CD4-positive, alpha-beta T cell (primary cell): ENCODE measurements at regions not wholly inside any gene's neighbourhood (a gene's known extent, or its start where the extent isn't known, plus 50 kb on each side); places are given as distances from the start of the nearest gene placed in this dataset.
"Not testable (repeated sequence)": the region's sequence is repeated elsewhere in the genome, so short reads cannot be mapped to it uniquely, and the experiment has no call there.

Source experiments
- ATAC-seq: fragments of 200-7000 bp; cut with Tn5 transposase; one replicate; pipeline ENCODE4 v1.10.0; 2022; ENCODE audit warnings: mild to moderate bottlenecking; ENCODE audit not compliant: poor library complexity
- CTCF ChIA-PET: fragments of 350-600 bp; sonication (Branson Sonifier 250); formaldehyde crosslinking; loops from one replicate; lab custom pipeline; 2021; ENCODE audit warnings: antibody characterized with exemption, inconsistent platforms; lab: Charles Lee
- POLR2A ChIA-PET: fragments of 350-600 bp; sonication (Branson Sonifier 250); formaldehyde crosslinking; loops from one replicate; lab custom pipeline; 2021; ENCODE audit warnings: antibody characterized with exemption, inconsistent platforms; lab: Charles Lee
- DNase-seq, 14 experiments: peaks; one replicate each; pipeline ENCODE4 v3.0.0-alpha.2; 2013 to 2020; ENCODE audit warnings: mixed read lengths in 2 of 14
- H3K27ac ChIP-seq, 2 donors: one replicate each; pipeline versions ENCODE4 v1.5.1 to v1.7.0; 2013; ENCODE audit warnings: low read length in 2 of 2, low read depth in 1 of 2, mild to moderate bottlenecking in 1 of 2
- H3K27me3 ChIP-seq, 2 experiments: 1 replicate in 1 of 2; 2 replicates in 1 of 2; pipeline versions ENCODE4 v1.6.1 to v1.7.0; 2013; ENCODE audit warnings: low read length in 2 of 2, control low read depth in 1 of 2, mild to moderate bottlenecking in 1 of 2, moderate library complexity in 1 of 2; ENCODE audit not compliant: insufficient read depth in 2 of 2, control insufficient read depth in 1 of 2
- H3K36me3 ChIP-seq: one replicate; pipeline ENCODE4 v1.6.1; 2013; ENCODE audit warnings: low read length, control low read depth; ENCODE audit not compliant: insufficient read depth
- H3K4me1 ChIP-seq: one replicate; pipeline ENCODE4 v1.6.1; 2013; ENCODE audit warnings: low read length, control low read depth; ENCODE audit not compliant: insufficient read depth
- H3K4me3 ChIP-seq: one replicate; pipeline ENCODE4 v1.5.1; 2013; ENCODE audit warnings: mild to moderate bottlenecking, low read length, moderate library complexity
- H3K9me3 ChIP-seq, 2 experiments: 1 replicate in 1 of 2; 2 replicates in 1 of 2; pipeline versions ENCODE4 v1.6.1 to v1.7.0; 2013; ENCODE audit warnings: low read length in 2 of 2, mild to moderate bottlenecking in 2 of 2, control low read depth in 1 of 2, moderate library complexity in 1 of 2; ENCODE audit not compliant: control insufficient read depth in 1 of 2, insufficient read depth in 1 of 2
- H3K27ac Mint-ChIP-seq: one replicate; pipeline ENCODE4 v1.8.0; 2020; ENCODE audit warnings: mixed read lengths
- H3K27me3 Mint-ChIP-seq: one replicate; pipeline ENCODE4 v1.8.0; 2021; ENCODE audit warnings: mixed read lengths
- H3K36me3 Mint-ChIP-seq: one replicate; pipeline ENCODE4 v1.8.0; 2021; ENCODE audit warnings: low read depth, mixed read lengths
- H3K4me1 Mint-ChIP-seq: one replicate; pipeline ENCODE4 v1.8.0; 2021; ENCODE audit warnings: low read depth, mixed read lengths
- H3K4me3 Mint-ChIP-seq: one replicate; pipeline ENCODE4 v1.8.0; 2020; ENCODE audit warnings: mild to moderate bottlenecking, mixed read lengths
- H3K9me3 Mint-ChIP-seq: one replicate; pipeline ENCODE4 v1.8.0; 2020; ENCODE audit warnings: mixed read lengths
- CTCF ChIP-seq: fragments of 200-600 bp; IDR thresholded peaks from one replicate; pipeline ENCODE4 v1.8.0; 2022; ENCODE audit warnings: antibody characterized with exemption, mild to moderate bottlenecking
- intact Hi-C, 2 experiments: fragments of 100-400 bp; cut with DNase I in 1 of 2; cut with micrococcal nuclease in 1 of 2; formaldehyde crosslinking; loops; one replicate each; pipeline versions ENCODE4 v1.15.1 to v1.9.0; 2023 to 2025; cut with DNase I, micrococcal nuclease

- Histone ChIP-seq H3K9me3 (no peaks in the 10 kb centered on the region), H3K36me3 (no peaks in the 10 kb centered on the region), H3K4me1 (no peaks in the 10 kb centered on the region), H3K27ac (no peak overlapping the region), H3K4me3 (no peak overlapping the region), H3K27me3 (no peaks in the 10 kb centered on the region)
- ATAC-seq, result no peak
- ChIA-PET CTCF (no interaction called here), POLR2A (no interaction called here)
- DNase-seq, result no peak
- intact Hi-C loops, result no loop called here
- no peak for TF ChIP-seq CTCF
- H3K27me3 Mint-ChIP-seq, result no peaks in the 10 kb centered on the region
- no peaks in the 10 kb centered on the region for H3K36me3 Mint-ChIP-seq
- H3K4me3 Mint-ChIP-seq, result no peak overlapping the region
- H3K9me3 Mint-ChIP-seq, result no peaks in the 10 kb centered on the region
- H3K27ac Mint-ChIP-seq, result no peak overlapping the region
- H3K4me1 Mint-ChIP-seq, result no peaks in the 10 kb centered on the region
These were observed 177.1 kb upstream of the SULF2 start for GRCh38 chr20:47962286-47962963.

- no peaks in the 10 kb centered on the region for H3K9me3 ChIP-seq
- H3K27ac ChIP-seq, result no peak overlapping the region
- H3K36me3 Mint-ChIP-seq, result no peaks in the 10 kb centered on the region
- no peak overlapping the region for H3K27ac Mint-ChIP-seq
- intact Hi-C loops, result no loop called here
- no peaks in the 10 kb centered on the region for H3K27me3 Mint-ChIP-seq
- POLR2A ChIA-PET, result no interaction called here
- H3K27me3 ChIP-seq, result no peaks in the 10 kb centered on the region
- ATAC-seq (no peak), DNase-seq (no peak)
- no peaks in the 10 kb centered on the region for H3K9me3 Mint-ChIP-seq
- no peak overlapping the region for H3K4me3 ChIP-seq
- no peaks in the 10 kb centered on the region for H3K36me3 ChIP-seq
- CTCF ChIA-PET, result no interaction called here
- TF ChIP-seq CTCF, result no peak
- no peaks in the 10 kb centered on the region for H3K4me1 Mint-ChIP-seq
- H3K4me3 Mint-ChIP-seq, result no peak overlapping the region
- H3K4me1 ChIP-seq, result no peaks in the 10 kb centered on the region
These were observed 175.7 kb upstream of the SULF2 start for GRCh38 chr20:47960769-47961541.

- no peaks in the 10 kb centered on the region for H3K27me3 Mint-ChIP-seq
- no peaks in the 10 kb centered on the region for H3K36me3 Mint-ChIP-seq
- no peak for DNase-seq
- Histone ChIP-seq H3K4me3 (no peak overlapping the region), H3K9me3 (no peaks in the 10 kb centered on the region), H3K36me3 (no peaks in the 10 kb centered on the region), H3K4me1 (no peaks in the 10 kb centered on the region), H3K27ac (no peak overlapping the region), H3K27me3 (no peaks in the 10 kb centered on the region)
- no peak overlapping the region for H3K27ac Mint-ChIP-seq
- H3K4me1 Mint-ChIP-seq, result no peaks in the 10 kb centered on the region
- no peak for TF ChIP-seq CTCF
- H3K9me3 Mint-ChIP-seq, result no peaks in the 10 kb centered on the region
- POLR2A ChIA-PET, result no interaction called here
- CTCF ChIA-PET, result no interaction called here
- no peak for ATAC-seq
- H3K4me3 Mint-ChIP-seq, result no peak overlapping the region
- intact Hi-C loops, result no loop called here
These were observed 175.0 kb upstream of the SULF2 start for GRCh38 chr20:47960277-47960676.

- H3K27me3 Mint-ChIP-seq, H3K36me3 Mint-ChIP-seq, ATAC-seq, H3K9me3 ChIP-seq, H3K4me1 ChIP-seq, H3K9me3 Mint-ChIP-seq, H3K4me3 Mint-ChIP-seq, H3K27ac Mint-ChIP-seq, H3K36me3 ChIP-seq, intact Hi-C loops, H3K27ac ChIP-seq, H3K4me3 ChIP-seq, POLR2A ChIA-PET, DNase-seq, H3K27me3 ChIP-seq, H3K4me1 Mint-ChIP-seq, CTCF ChIA-PET: not testable (repeated sequence)
These were observed 172.9 kb upstream of the SULF2 start for GRCh38 chr20:47957989-47958801.
